ENCODE measurements at regions not wholly inside any gene's neighbourhood (a gene's known extent, or its start where the extent isn't known, plus 50 kb on each side); places are given as distances from the start of the nearest gene placed in this dataset.

DNA sequence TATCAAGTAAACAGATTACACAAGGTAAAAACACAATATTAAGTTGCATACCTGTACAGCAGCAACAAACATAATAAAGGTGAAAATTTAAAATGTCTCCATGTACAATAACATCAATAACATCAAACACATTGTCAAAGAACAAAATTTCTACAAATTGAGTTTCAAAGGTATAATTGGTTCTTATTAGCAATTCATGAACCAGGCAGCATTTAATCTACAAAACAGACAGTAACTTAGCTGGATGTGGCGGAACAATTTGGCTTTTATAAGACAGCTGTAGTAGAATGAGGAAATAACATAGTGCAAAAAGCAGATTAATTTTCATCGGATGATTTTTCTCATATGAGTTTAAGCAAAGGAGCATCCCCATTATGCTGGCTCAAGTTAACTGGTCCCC lies 1176.8 kb downstream of the EFNA5 start:
- TF ChIP-seq, protein P1, sequence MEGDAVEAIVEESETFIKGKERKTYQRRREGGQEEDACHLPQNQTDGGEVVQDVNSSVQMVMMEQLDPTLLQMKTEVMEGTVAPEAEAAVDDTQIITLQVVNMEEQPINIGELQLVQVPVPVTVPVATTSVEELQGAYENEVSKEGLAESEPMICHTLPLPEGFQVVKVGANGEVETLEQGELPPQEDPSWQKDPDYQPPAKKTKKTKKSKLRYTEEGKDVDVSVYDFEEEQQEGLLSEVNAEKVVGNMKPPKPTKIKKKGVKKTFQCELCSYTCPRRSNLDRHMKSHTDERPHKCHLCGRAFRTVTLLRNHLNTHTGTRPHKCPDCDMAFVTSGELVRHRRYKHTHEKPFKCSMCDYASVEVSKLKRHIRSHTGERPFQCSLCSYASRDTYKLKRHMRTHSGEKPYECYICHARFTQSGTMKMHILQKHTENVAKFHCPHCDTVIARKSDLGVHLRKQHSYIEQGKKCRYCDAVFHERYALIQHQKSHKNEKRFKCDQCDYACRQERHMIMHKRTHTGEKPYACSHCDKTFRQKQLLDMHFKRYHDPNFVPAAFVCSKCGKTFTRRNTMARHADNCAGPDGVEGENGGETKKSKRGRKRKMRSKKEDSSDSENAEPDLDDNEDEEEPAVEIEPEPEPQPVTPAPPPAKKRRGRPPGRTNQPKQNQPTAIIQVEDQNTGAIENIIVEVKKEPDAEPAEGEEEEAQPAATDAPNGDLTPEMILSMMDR (IDR thresholded peaks at IDR 0.05) = no peak
- no peak for TF ChIP-seq POLR2A (IDR thresholded peaks at IDR 0.05)

Data from stomach (tissue), 4 donors.